Spleen (tissue), 7 donors: ENCODE measurements at regions not wholly inside any gene's neighbourhood (a gene's known extent, or its start where the extent isn't known, plus 50 kb on each side); places are given as distances from the start of the nearest gene placed in this dataset.

Experiments used
- POLR2A ChIP-seq, 3 donors: fragments of 450-650 bp; IDR thresholded peaks; one replicate each; pipeline ENCODE4 v1.5.1; 2017; ENCODE audit warnings: antibody characterized with exemption in 3 of 3, mild to moderate bottlenecking in 1 of 3
- POLR2AphosphoS5 ChIP-seq, 3 donors: sonication (generic); formaldehyde crosslinking; IDR thresholded peaks; one replicate each; pipeline ENCODE4 v1.5.1; 2017; ENCODE audit warnings: antibody characterized with exemption in 3 of 3
- TF ChIP-seq, protein P1 (sequence below), 11 experiments: fragments of 200-600 bp in 7 of 11; fragments of 450-650 bp in 4 of 11; sonication (generic) in 4 of 11; IDR thresholded peaks in 8 of 11; conservative IDR thresholded peaks in 3 of 11; 1 replicate in 7 of 11; 2 replicates in 4 of 11; pipeline versions ENCODE4 v1.4.0 to v1.8.0; 2016 to 2021; ENCODE audit warnings: antibody characterized with exemption in 11 of 11, inconsistent platforms in 4 of 11, mild to moderate bottlenecking in 1 of 11
- donor health status: DM: no; HTN: no; CAD: no; lungs with moderate emphysema.
- donor health status: DM: no; HTN: no; CAD: no.
- donor health status: DM: no; HTN: no; CAD: no.

DNA sequence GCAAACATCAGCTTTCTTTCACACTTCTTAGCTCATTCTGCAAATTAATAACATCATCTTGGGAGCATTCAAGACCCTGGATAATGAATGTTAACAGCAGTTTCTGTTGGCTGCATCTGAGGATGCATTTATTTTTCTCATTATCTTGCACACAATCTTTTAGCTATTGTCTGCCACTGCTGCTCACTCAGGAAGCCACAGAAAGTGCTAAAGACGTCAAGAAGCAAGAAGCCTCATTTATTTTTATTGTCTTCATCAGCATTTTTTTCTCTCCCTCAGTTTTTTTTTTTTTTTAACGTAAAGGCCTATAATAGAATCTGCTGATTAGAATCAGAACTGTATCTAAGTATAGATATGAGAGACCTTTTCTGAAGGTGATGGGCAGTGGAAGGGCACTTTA, 1339.4 kb downstream of the FAM181B start:
- TF ChIP-seq, protein P1, sequence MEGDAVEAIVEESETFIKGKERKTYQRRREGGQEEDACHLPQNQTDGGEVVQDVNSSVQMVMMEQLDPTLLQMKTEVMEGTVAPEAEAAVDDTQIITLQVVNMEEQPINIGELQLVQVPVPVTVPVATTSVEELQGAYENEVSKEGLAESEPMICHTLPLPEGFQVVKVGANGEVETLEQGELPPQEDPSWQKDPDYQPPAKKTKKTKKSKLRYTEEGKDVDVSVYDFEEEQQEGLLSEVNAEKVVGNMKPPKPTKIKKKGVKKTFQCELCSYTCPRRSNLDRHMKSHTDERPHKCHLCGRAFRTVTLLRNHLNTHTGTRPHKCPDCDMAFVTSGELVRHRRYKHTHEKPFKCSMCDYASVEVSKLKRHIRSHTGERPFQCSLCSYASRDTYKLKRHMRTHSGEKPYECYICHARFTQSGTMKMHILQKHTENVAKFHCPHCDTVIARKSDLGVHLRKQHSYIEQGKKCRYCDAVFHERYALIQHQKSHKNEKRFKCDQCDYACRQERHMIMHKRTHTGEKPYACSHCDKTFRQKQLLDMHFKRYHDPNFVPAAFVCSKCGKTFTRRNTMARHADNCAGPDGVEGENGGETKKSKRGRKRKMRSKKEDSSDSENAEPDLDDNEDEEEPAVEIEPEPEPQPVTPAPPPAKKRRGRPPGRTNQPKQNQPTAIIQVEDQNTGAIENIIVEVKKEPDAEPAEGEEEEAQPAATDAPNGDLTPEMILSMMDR (IDR thresholded peaks at IDR 0.05 in 8 of 11, conservative IDR thresholded peaks at IDR 0.05 in 3 of 11) = no peak
- TF ChIP-seq POLR2AphosphoS5 (IDR thresholded peaks at IDR 0.05) (no peak), POLR2A (IDR thresholded peaks at IDR 0.05) (no peak)
